ENCODE measurements at regions not wholly inside any gene's neighbourhood (a gene's known extent, or its start where the extent isn't known, plus 50 kb on each side); places are given as distances from the start of the nearest gene placed in this dataset.

GRCh38 chr13:74329962-74330361, 195.8 kb upstream of the KLF12 start:
- DNase-seq (ENCODE audit: extremely low read depth in 1 of 2, low read depth in 1 of 2), result no peak

- no peak for DNase-seq (ENCODE audit: extremely low read depth in 1 of 2, low read depth in 1 of 2)
Observed at GRCh38 chr13:74325106-74325505, 190.9 kb upstream of the KLF12 start.

GRCh38 chr13:74324338-74324737, 190.1 kb upstream of the KLF12 start:
- no peak for DNase-seq (ENCODE audit: extremely low read depth in 1 of 2, low read depth in 1 of 2)

- no peak for DNase-seq (ENCODE audit: extremely low read depth in 1 of 2, low read depth in 1 of 2)
Observed at GRCh38 chr13:74322562-74322961, 188.4 kb upstream of the KLF12 start.

- no peak for DNase-seq (ENCODE audit: extremely low read depth in 1 of 2, low read depth in 1 of 2)
Observed at GRCh38 chr13:74320282-74320681, 186.1 kb upstream of the KLF12 start.

- no peak for DNase-seq (ENCODE audit: extremely low read depth in 1 of 2, low read depth in 1 of 2)
Observed at GRCh38 chr13:74316547-74316946, 182.3 kb upstream of the KLF12 start.

GRCh38 chr13:74306496-74306895, 172.3 kb upstream of the KLF12 start:
- no peak for DNase-seq (ENCODE audit: extremely low read depth in 1 of 2, low read depth in 1 of 2)

GRCh38 chr13:74305876-74306275, 171.7 kb upstream of the KLF12 start:
- no peak for DNase-seq (ENCODE audit: extremely low read depth in 1 of 2, low read depth in 1 of 2)

GRCh38 chr13:74301258-74301935, 167.2 kb upstream of the KLF12 start:
- DNase-seq (ENCODE audit: extremely low read depth in 1 of 2, low read depth in 1 of 2), result no peak

GRCh38 chr13:74300162-74300561, 166.0 kb upstream of the KLF12 start:
- DNase-seq (ENCODE audit: extremely low read depth in 1 of 2, low read depth in 1 of 2), result no peak

GRCh38 chr13:74299721-74300120, 165.5 kb upstream of the KLF12 start:
- no peak for DNase-seq (ENCODE audit: extremely low read depth in 1 of 2, low read depth in 1 of 2)

- no peak for DNase-seq (ENCODE audit: extremely low read depth in 1 of 2, low read depth in 1 of 2)
Observed at GRCh38 chr13:74298923-74299322, 164.7 kb upstream of the KLF12 start.

GRCh38 chr13:74289861-74290773, 155.9 kb upstream of the KLF12 start:
- DNase-seq (ENCODE audit: extremely low read depth in 1 of 2, low read depth in 1 of 2), result no peak

- DNase-seq (ENCODE audit: extremely low read depth in 1 of 2, low read depth in 1 of 2), result no peak
Observed at GRCh38 chr13:74289107-74289506, 154.9 kb upstream of the KLF12 start.

GRCh38 chr13:74288361-74288911, 154.2 kb upstream of the KLF12 start:
- no peak for DNase-seq (ENCODE audit: extremely low read depth in 1 of 2, low read depth in 1 of 2)

- DNase-seq (ENCODE audit: extremely low read depth in 1 of 2, low read depth in 1 of 2), result peak; percentile 34 to 64
Observed at GRCh38 chr13:74287724-74288169, 153.5 kb upstream of the KLF12 start.

GRCh38 chr13:74280795-74281490, 146.7 kb upstream of the KLF12 start:
- no peak for DNase-seq (ENCODE audit: extremely low read depth in 1 of 2, low read depth in 1 of 2)

GRCh38 chr13:74280093-74280794, 146.0 kb upstream of the KLF12 start:
- no peak for DNase-seq (ENCODE audit: extremely low read depth in 1 of 2, low read depth in 1 of 2)

GRCh38 chr13:74278901-74279300, 144.7 kb upstream of the KLF12 start:
- no peak for DNase-seq (ENCODE audit: extremely low read depth in 1 of 2, low read depth in 1 of 2)

- DNase-seq (ENCODE audit: extremely low read depth in 1 of 2, low read depth in 1 of 2), result no peak
Observed at GRCh38 chr13:74274916-74275315, 140.7 kb upstream of the KLF12 start.

GRCh38 chr13:74273581-74273980, 139.4 kb upstream of the KLF12 start:
- DNase-seq (ENCODE audit: extremely low read depth in 1 of 2, low read depth in 1 of 2), result no peak
